ENCODE measurements at regions not wholly inside any gene's neighbourhood (a gene's known extent, or its start where the extent isn't known, plus 50 kb on each side); places are given as distances from the start of the nearest gene placed in this dataset.

DNA sequence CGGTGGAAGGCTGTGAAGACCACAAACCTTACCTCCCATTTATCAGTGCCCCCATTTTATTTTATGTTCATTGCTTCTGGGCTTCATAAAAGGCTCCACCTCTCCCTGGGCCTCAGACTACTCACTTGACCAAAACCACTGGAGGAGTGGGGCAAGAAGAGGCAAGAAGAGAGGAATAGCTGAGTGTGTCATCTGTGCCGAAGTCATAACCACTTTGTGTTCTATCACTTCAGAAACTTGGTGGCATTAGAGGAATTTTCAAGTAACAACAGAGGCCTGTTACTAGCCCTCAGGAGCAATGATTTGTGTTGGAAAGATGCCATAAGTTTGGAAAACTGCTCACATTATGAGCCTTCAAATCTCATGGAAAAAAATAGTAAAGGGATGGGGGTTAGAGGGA lies 88.7 kb upstream of the PIK3R1 start:
- Histone ChIP-seq H2AK5ac (ENCODE audit: low read length, severe bottlenecking) (no peak overlapping the region), H2BK120ac (ENCODE audit: low read depth, low read length) (no peak overlapping the region), H3K9me3 (ENCODE audit: control insufficient read depth, low read length) (no peaks in the 10 kb centered on the region), H3K9ac (ENCODE audit: low read length) (no peak overlapping the region), H3K4me2 (ENCODE audit: low read length, poor library complexity, severe bottlenecking) (no peak overlapping the region), H3K79me1 (replicated peaks; ENCODE audit: low read length, poor library complexity, severe bottlenecking) (no peaks in the 10 kb centered on the region), H3K4me1 (ENCODE audit: control insufficient read depth, insufficient read depth, low read depth, low read length) (no peaks in the 10 kb centered on the region), H2BK12ac (ENCODE audit: low read length in 2 of 2) (no peak overlapping the region), H4K8ac (ENCODE audit: low read length) (no peak overlapping the region), H2AFZ (ENCODE audit: low read depth, low read length) (no peak overlapping the region), H3K4me3 (ENCODE audit: insufficient read depth in 1 of 2, low read depth in 1 of 2, low read length in 2 of 2) (no peak overlapping the region), H3K18ac (ENCODE audit: low read depth in 1 of 2, low read length in 2 of 2) (no peak overlapping the region), H3K23ac (ENCODE audit: low read length in 2 of 2) (no peak overlapping the region), H3K27ac (ENCODE audit: low read length, poor library complexity, severe bottlenecking) (no peak overlapping the region), H4K91ac (ENCODE audit: low read length) (no peak overlapping the region), H2BK15ac (ENCODE audit: low read depth, poor library complexity, severe bottlenecking) (no peak overlapping the region), H3K27me3 (ENCODE audit: control insufficient read depth in 1 of 2, insufficient read depth in 1 of 2, low read length in 2 of 2) (peaks cover 0 to 4% of the 10 kb centered on the region in 2 experiments), H2BK5ac (ENCODE audit: low read depth, low read length, poor library complexity, severe bottlenecking) (no peak overlapping the region), H3K36me3 (ENCODE audit: control insufficient read depth in 1 of 2, insufficient read depth in 2 of 2, low read depth in 1 of 2, low read length in 2 of 2) (no peaks in the 10 kb centered on the region), H3K14ac (ENCODE audit: low read length in 2 of 2) (no peak overlapping the region), H3K4ac (ENCODE audit: low read depth in 1 of 2, low read length in 2 of 2) (no peak overlapping the region)
- no peak for DNase-seq
- 100% methylated on average over 2 of the region's 2 CpGs for WGBS

DNA sequence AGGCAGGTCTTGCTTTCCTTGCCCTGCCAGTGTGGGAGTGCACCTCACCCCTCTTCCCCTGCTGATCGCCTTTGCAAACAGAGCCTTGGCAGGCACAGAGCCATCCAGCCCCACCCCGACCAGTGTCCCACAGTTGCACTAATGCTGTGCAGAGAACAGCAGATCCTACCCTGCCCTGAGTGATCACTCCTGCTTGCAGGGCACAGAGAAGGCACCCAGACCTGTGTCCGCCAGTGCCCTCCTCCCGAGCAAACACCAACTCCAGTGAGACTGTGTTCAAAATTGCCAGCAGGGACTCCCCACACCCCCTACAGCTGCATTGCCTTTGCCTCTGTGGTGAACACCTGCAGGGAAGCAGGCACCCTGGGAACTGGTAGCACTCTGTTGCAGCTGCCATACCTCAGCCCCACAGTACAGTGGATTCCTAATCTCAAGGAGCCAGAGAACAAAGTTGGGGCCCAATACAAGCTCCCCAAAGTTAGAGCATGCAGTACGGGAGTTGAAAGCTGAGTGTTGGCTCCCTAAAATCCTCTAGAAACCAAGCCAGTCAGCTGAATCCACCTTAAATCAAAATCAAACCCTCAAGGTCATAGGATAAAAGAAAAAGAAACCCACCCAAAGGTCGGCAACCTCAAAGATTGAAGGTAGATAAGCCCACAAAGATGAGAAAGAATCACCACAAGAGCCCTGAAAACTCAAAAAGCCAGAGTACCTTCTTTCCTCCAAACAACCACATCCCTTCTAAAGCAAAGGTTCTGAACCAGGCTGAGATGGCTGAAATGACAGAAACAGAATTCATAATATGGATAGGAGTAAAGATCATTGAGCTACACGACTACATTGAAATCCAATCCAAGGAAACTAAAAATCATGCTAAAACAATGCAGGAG lies 92.9 kb upstream of the PIK3R1 start:
- no peak overlapping the region for H2BK5ac ChIP-seq (ENCODE audit: low read depth, low read length, poor library complexity, severe bottlenecking)
- no peaks in the 10 kb centered on the region for H3K9me3 ChIP-seq (ENCODE audit: control insufficient read depth, low read length)
- H3K27ac ChIP-seq (ENCODE audit: low read length, poor library complexity, severe bottlenecking), result no peak overlapping the region
- no peak overlapping the region for H3K23ac ChIP-seq (ENCODE audit: low read length in 2 of 2)
- no peak overlapping the region for H2BK15ac ChIP-seq (ENCODE audit: low read depth, poor library complexity, severe bottlenecking)
- H3K27me3 ChIP-seq (ENCODE audit: control insufficient read depth in 1 of 2, insufficient read depth in 1 of 2, low read length in 2 of 2), result peaks cover 0 to 4% of the 10 kb centered on the region in 2 experiments
- H2BK120ac ChIP-seq (ENCODE audit: low read depth, low read length), result no peak overlapping the region
- H3K79me1 ChIP-seq (replicated peaks; ENCODE audit: low read length, poor library complexity, severe bottlenecking), result no peaks in the 10 kb centered on the region
- no peak overlapping the region for H3K4ac ChIP-seq (ENCODE audit: low read depth in 1 of 2, low read length in 2 of 2)
- H3K14ac ChIP-seq (ENCODE audit: low read length in 2 of 2), result no peak overlapping the region
- H3K9ac ChIP-seq (ENCODE audit: low read length), result no peak overlapping the region
- no peaks in the 10 kb centered on the region for H3K4me1 ChIP-seq (ENCODE audit: control insufficient read depth, insufficient read depth, low read depth, low read length)
- no peak overlapping the region for H3K4me3 ChIP-seq (ENCODE audit: insufficient read depth in 1 of 2, low read depth in 1 of 2, low read length in 2 of 2)
- H2AFZ ChIP-seq (ENCODE audit: low read depth, low read length), result no peak overlapping the region
- H3K36me3 ChIP-seq (ENCODE audit: control insufficient read depth in 1 of 2, insufficient read depth in 2 of 2, low read depth in 1 of 2, low read length in 2 of 2), result no peaks in the 10 kb centered on the region
- no peak overlapping the region for H3K18ac ChIP-seq (ENCODE audit: low read depth in 1 of 2, low read length in 2 of 2)
- H4K91ac ChIP-seq (ENCODE audit: low read length), result no peak overlapping the region
- DNase-seq, result no peak
- WGBS, result 86% methylated on average over 7 of the region's 7 CpGs
- no peak overlapping the region for H4K8ac ChIP-seq (ENCODE audit: low read length)
- no peak overlapping the region for H2AK5ac ChIP-seq (ENCODE audit: low read length, severe bottlenecking)
- no peak overlapping the region for H2BK12ac ChIP-seq (ENCODE audit: low read length in 2 of 2)
- H3K4me2 ChIP-seq (ENCODE audit: low read length, poor library complexity, severe bottlenecking), result no peak overlapping the region

DNA sequence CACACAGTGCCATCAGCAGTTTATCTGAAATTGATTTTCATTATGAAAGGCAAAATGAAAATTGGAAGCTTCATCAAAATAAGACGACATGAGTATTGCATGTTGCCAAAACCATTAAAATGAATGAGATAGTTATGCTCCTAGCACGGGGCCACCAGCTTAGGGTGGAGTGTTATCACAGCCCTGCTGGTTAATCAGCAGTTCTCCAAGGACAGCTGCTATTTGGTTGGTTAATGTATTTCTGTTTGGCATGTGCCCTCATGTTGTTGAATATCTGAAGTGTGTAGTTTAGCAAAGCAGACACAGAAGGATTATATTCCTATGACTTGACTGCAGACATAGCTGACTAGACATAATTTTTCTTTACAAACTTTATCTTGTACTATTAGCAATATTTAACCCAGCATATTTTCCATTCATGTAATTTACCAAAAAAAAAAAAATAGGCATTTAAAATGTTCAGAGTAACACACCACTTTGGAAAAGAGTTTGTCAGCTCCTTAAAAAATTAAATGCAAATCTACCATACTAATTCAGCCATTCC lies 98.6 kb upstream of the PIK3R1 start:
- Histone ChIP-seq H3K4me1 (ENCODE audit: control insufficient read depth, insufficient read depth, low read depth, low read length) (no peaks in the 10 kb centered on the region), H3K4me3 (ENCODE audit: insufficient read depth in 1 of 2, low read depth in 1 of 2, low read length in 2 of 2) (no peak overlapping the region), H3K4ac (ENCODE audit: low read depth in 1 of 2, low read length in 2 of 2) (no peak overlapping the region), H2BK12ac (ENCODE audit: low read length in 2 of 2) (no peak overlapping the region), H2BK120ac (ENCODE audit: low read depth, low read length) (no peak overlapping the region), H3K18ac (ENCODE audit: low read depth in 1 of 2, low read length in 2 of 2) (no peak overlapping the region), H2AFZ (ENCODE audit: low read depth, low read length) (no peak overlapping the region), H2BK5ac (ENCODE audit: low read depth, low read length, poor library complexity, severe bottlenecking) (no peak overlapping the region), H4K8ac (ENCODE audit: low read length) (no peak overlapping the region), H3K27ac (ENCODE audit: low read length, poor library complexity, severe bottlenecking) (no peak overlapping the region), H2AK5ac (ENCODE audit: low read length, severe bottlenecking) (no peak overlapping the region), H3K79me1 (replicated peaks; ENCODE audit: low read length, poor library complexity, severe bottlenecking) (no peaks in the 10 kb centered on the region), H3K9ac (ENCODE audit: low read length) (no peak overlapping the region), H3K23ac (ENCODE audit: low read length in 2 of 2) (no peak overlapping the region), H3K14ac (ENCODE audit: low read length in 2 of 2) (no peak overlapping the region), H3K9me3 (ENCODE audit: control insufficient read depth, low read length) (no peaks in the 10 kb centered on the region), H3K4me2 (ENCODE audit: low read length, poor library complexity, severe bottlenecking) (no peak overlapping the region), H3K27me3 (ENCODE audit: control insufficient read depth in 1 of 2, insufficient read depth in 1 of 2, low read length in 2 of 2) (no peaks in the 10 kb centered on the region), H2BK15ac (ENCODE audit: low read depth, poor library complexity, severe bottlenecking) (no peak overlapping the region), H4K91ac (ENCODE audit: low read length) (no peak overlapping the region), H3K36me3 (ENCODE audit: control insufficient read depth in 1 of 2, insufficient read depth in 2 of 2, low read depth in 1 of 2, low read length in 2 of 2) (no peaks in the 10 kb centered on the region)
- 79% methylated on average over 2 of the region's 2 CpGs for WGBS
- no peak for DNase-seq

DNA sequence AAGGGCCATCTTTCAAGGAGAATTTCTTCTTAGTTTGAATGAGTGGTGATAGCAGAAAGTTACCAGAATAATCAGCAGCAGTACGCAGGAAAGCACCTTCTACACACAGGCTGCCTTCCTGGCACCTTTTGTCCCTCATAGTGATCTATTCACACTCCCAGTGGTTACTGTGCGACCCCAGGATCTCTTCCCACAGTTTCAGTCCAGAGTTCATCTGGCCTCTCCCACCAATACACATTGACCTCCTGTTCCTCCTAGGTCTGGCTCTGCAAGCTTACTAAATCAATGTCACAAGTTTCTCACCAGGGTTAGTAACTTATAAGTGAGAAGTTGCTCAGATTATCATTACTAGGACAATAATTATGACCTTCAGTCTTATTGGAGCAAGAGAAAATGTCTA lies 99.1 kb upstream of the PIK3R1 start:
- H3K14ac ChIP-seq (ENCODE audit: low read length in 2 of 2), result no peak overlapping the region
- no peak overlapping the region for H4K8ac ChIP-seq (ENCODE audit: low read length)
- H2BK120ac ChIP-seq (ENCODE audit: low read depth, low read length), result no peak overlapping the region
- no peak overlapping the region for H2AFZ ChIP-seq (ENCODE audit: low read depth, low read length)
- no peaks in the 10 kb centered on the region for H3K36me3 ChIP-seq (ENCODE audit: control insufficient read depth in 1 of 2, insufficient read depth in 2 of 2, low read depth in 1 of 2, low read length in 2 of 2)
- no peaks in the 10 kb centered on the region for H3K79me1 ChIP-seq (replicated peaks; ENCODE audit: low read length, poor library complexity, severe bottlenecking)
- 50% methylated on average over 2 of the region's 2 CpGs for WGBS
- no peak overlapping the region for H3K18ac ChIP-seq (ENCODE audit: low read depth in 1 of 2, low read length in 2 of 2)
- H2AK5ac ChIP-seq (ENCODE audit: low read length, severe bottlenecking), result no peak overlapping the region
- H2BK5ac ChIP-seq (ENCODE audit: low read depth, low read length, poor library complexity, severe bottlenecking), result no peak overlapping the region
- DNase-seq, result no peak
- H4K91ac ChIP-seq (ENCODE audit: low read length), result no peak overlapping the region
- no peak overlapping the region for H3K9ac ChIP-seq (ENCODE audit: low read length)
- no peaks in the 10 kb centered on the region for H3K27me3 ChIP-seq (ENCODE audit: control insufficient read depth in 1 of 2, insufficient read depth in 1 of 2, low read length in 2 of 2)
- H3K27ac ChIP-seq (ENCODE audit: low read length, poor library complexity, severe bottlenecking), result no peak overlapping the region
- no peak overlapping the region for H3K4me2 ChIP-seq (ENCODE audit: low read length, poor library complexity, severe bottlenecking)
- H3K9me3 ChIP-seq (ENCODE audit: control insufficient read depth, low read length), result no peaks in the 10 kb centered on the region
- H2BK15ac ChIP-seq (ENCODE audit: low read depth, poor library complexity, severe bottlenecking), result no peak overlapping the region
- no peak overlapping the region for H3K4ac ChIP-seq (ENCODE audit: low read depth in 1 of 2, low read length in 2 of 2)
- H3K4me1 ChIP-seq (ENCODE audit: control insufficient read depth, insufficient read depth, low read depth, low read length), result no peaks in the 10 kb centered on the region
- no peak overlapping the region for H3K23ac ChIP-seq (ENCODE audit: low read length in 2 of 2)
- H3K4me3 ChIP-seq (ENCODE audit: insufficient read depth in 1 of 2, low read depth in 1 of 2, low read length in 2 of 2), result no peak overlapping the region
- H2BK12ac ChIP-seq (ENCODE audit: low read length in 2 of 2), result no peak overlapping the region
